ENCODE measurements at regions not wholly inside any gene's neighbourhood (a gene's known extent, or its start where the extent isn't known, plus 50 kb on each side); places are given as distances from the start of the nearest gene placed in this dataset.

- ChIA-PET POLR2A (no interaction called here), CTCF (no interaction called here)
Measured at GRCh38 chrX:42627891-42628290, 150.1 kb downstream of the PPP1R2C start.

- ChIA-PET POLR2A (no interaction called here), CTCF (no interaction called here)
Measured at GRCh38 chrX:42624524-42624923, 153.4 kb downstream of the PPP1R2C start.

GRCh38 chrX:42619068-42619467, 158.9 kb downstream of the PPP1R2C start:
- CTCF ChIA-PET: no interaction called here
- POLR2A ChIA-PET: no interaction called here

GRCh38 chrX:42616981-42617380, 161.0 kb downstream of the PPP1R2C start:
- CTCF ChIA-PET: no interaction called here
- POLR2A ChIA-PET: no interaction called here

GRCh38 chrX:42615161-42615563, 162.8 kb downstream of the PPP1R2C start:
- POLR2A ChIA-PET: interaction anchor here (0.6 kb wide), 1 partner anchor 414 kb away, joined by 3 read pairs; no protein-coding TSS in a partner anchor
- CTCF ChIA-PET: no interaction called here

GRCh38 chrX:42606591-42606990, 171.4 kb downstream of the PPP1R2C start:
- CTCF ChIA-PET: no interaction called here
- POLR2A ChIA-PET: no interaction called here

- POLR2A ChIA-PET: no interaction called here
- CTCF ChIA-PET: no interaction called here
Measured at GRCh38 chrX:42604302-42604701, 173.7 kb downstream of the PPP1R2C start.

GRCh38 chrX:42603016-42603415, 174.9 kb downstream of the PPP1R2C start:
- ChIA-PET CTCF (no interaction called here), POLR2A (no interaction called here)

- ChIA-PET POLR2A (no interaction called here), CTCF (no interaction called here)
Measured at GRCh38 chrX:42602566-42602965, 175.4 kb downstream of the PPP1R2C start.

- ChIA-PET POLR2A (no interaction called here), CTCF (no interaction called here)
Measured at GRCh38 chrX:42602136-42602535, 175.8 kb downstream of the PPP1R2C start.

GRCh38 chrX:42597481-42597880, 180.5 kb downstream of the PPP1R2C start:
- POLR2A ChIA-PET: no interaction called here

GRCh38 chrX:42585842-42586621, 191.9 kb downstream of the PPP1R2C start:
- POLR2A ChIA-PET: no interaction called here

More at GRCh38 chrX:42597481-42597880, 180.5 kb downstream of the PPP1R2C start:
- CTCF ChIA-PET: no interaction called here

GRCh38 chrX:42577936-42578470, 200.0 kb downstream of the PPP1R2C start:
- POLR2A ChIA-PET: no interaction called here

More at GRCh38 chrX:42585842-42586621, 191.9 kb downstream of the PPP1R2C start:
- CTCF ChIA-PET: no interaction called here

GRCh38 chrX:42567268-42567667, 210.7 kb downstream of the PPP1R2C start:
- POLR2A ChIA-PET: no interaction called here
- CTCF ChIA-PET: no interaction called here

More at GRCh38 chrX:42577936-42578470, 200.0 kb downstream of the PPP1R2C start:
- CTCF ChIA-PET: no interaction called here

- ChIA-PET CTCF (no interaction called here), POLR2A (no interaction called here)
Measured at GRCh38 chrX:42565739-42566138, 212.2 kb downstream of the PPP1R2C start.

- CTCF ChIA-PET: no interaction called here
- POLR2A ChIA-PET: no interaction called here
Measured at GRCh38 chrX:42546800-42547199, 231.2 kb downstream of the PPP1R2C start.

- POLR2A ChIA-PET: no interaction called here
- CTCF ChIA-PET: no interaction called here
Measured at GRCh38 chrX:42544883-42545282, 233.1 kb downstream of the PPP1R2C start.

- CTCF ChIA-PET: no interaction called here
- POLR2A ChIA-PET: no interaction called here
Measured at GRCh38 chrX:42541554-42541953, 236.4 kb downstream of the PPP1R2C start.

- CTCF ChIA-PET: no interaction called here
Measured at GRCh38 chrX:42540146-42540545, 237.8 kb downstream of the PPP1R2C start.

GRCh38 chrX:42538405-42538804, 239.6 kb downstream of the PPP1R2C start:
- POLR2A ChIA-PET: interaction anchor here (0.7 kb wide), 1 partner anchor 491 kb away, joined by 4 read pairs; no protein-coding TSS in a partner anchor
- CTCF ChIA-PET: no interaction called here

More at GRCh38 chrX:42540146-42540545, 237.8 kb downstream of the PPP1R2C start:
- POLR2A ChIA-PET: no interaction called here

GRCh38 chrX:42536286-42536685, 241.7 kb downstream of the PPP1R2C start:
- ChIA-PET POLR2A (no interaction called here), CTCF (no interaction called here)

- ChIA-PET POLR2A (no interaction called here), CTCF (no interaction called here)
Measured at GRCh38 chrX:42535233-42535632, 242.7 kb downstream of the PPP1R2C start.
